Trophoblast cell (in vitro differentiated cells and primary cell): ENCODE measurements at regions not wholly inside any gene's neighbourhood (a gene's known extent, or its start where the extent isn't known, plus 50 kb on each side); places are given as distances from the start of the nearest gene placed in this dataset.

Experiments used
- DNase-seq, 2 donors: peaks; one replicate each; pipeline ENCODE4 v3.0.0-alpha.2; 2016
- H2AFZ ChIP-seq: 2 replicates; pipeline ENCODE4 v1.6.1; 2013; ENCODE audit warnings: low read length, moderate library complexity, mild to moderate bottlenecking; ENCODE audit not compliant: insufficient read depth, poor library complexity
- H2AK5ac ChIP-seq: 2 replicates; pipeline ENCODE4 v1.6.1; 2013; ENCODE audit warnings: mild to moderate bottlenecking, low read length
- H2BK120ac ChIP-seq: 2 replicates; pipeline ENCODE4 v1.6.1; 2013; ENCODE audit warnings: low read length, mild to moderate bottlenecking, moderate library complexity; ENCODE audit not compliant: insufficient read depth, poor library complexity
- H2BK12ac ChIP-seq: 2 replicates; pipeline ENCODE4 v1.6.1; 2013; ENCODE audit warnings: mild to moderate bottlenecking, low read length, moderate library complexity
- H2BK5ac ChIP-seq: 2 replicates; pipeline ENCODE4 v1.6.1; 2013; ENCODE audit warnings: low read length, low read depth, moderate library complexity, mild to moderate bottlenecking; ENCODE audit not compliant: poor library complexity
- H3K14ac ChIP-seq: 2 replicates; pipeline ENCODE4 v1.6.1; 2013; ENCODE audit warnings: mild to moderate bottlenecking, low read length
- H3K18ac ChIP-seq: 2 replicates; pipeline ENCODE4 v1.6.1; 2013; ENCODE audit warnings: mild to moderate bottlenecking, low read length
- H3K23ac ChIP-seq: 2 replicates; pipeline ENCODE4 v1.6.1; 2013; ENCODE audit warnings: low read length
- H3K27ac ChIP-seq: 2 replicates; pipeline ENCODE4 v1.5.1; 2013; ENCODE audit warnings: low read depth, mild to moderate bottlenecking, inconsistent platforms, low read length, moderate library complexity
- H3K27me3 ChIP-seq: 2 replicates; pipeline ENCODE4 v1.6.1; 2013; ENCODE audit warnings: inconsistent platforms, mild to moderate bottlenecking, low read length, moderate library complexity; ENCODE audit not compliant: insufficient read depth
- H3K36me3 ChIP-seq, 2 experiments: 1 replicate in 1 of 2; 2 replicates in 1 of 2; pipeline ENCODE4 v1.6.1; 2013; ENCODE audit warnings: low read length in 2 of 2, mild to moderate bottlenecking in 2 of 2, moderate library complexity in 1 of 2; ENCODE audit not compliant: insufficient read depth in 2 of 2, control insufficient read depth in 1 of 2
- H3K4ac ChIP-seq: 2 replicates; pipeline ENCODE4 v1.6.1; 2013; ENCODE audit warnings: low read depth, mild to moderate bottlenecking, low read length, moderate library complexity
- H3K4me1 ChIP-seq, 2 experiments: 1 replicate in 1 of 2; 2 replicates in 1 of 2; pipeline ENCODE4 v1.6.1; 2013; ENCODE audit warnings: low read length in 2 of 2, mild to moderate bottlenecking in 2 of 2, moderate library complexity in 1 of 2; ENCODE audit not compliant: insufficient read depth in 2 of 2, control insufficient read depth in 1 of 2
- H3K4me2 ChIP-seq: 2 replicates; pipeline ENCODE4 v1.6.1; 2013; ENCODE audit warnings: inconsistent platforms, mild to moderate bottlenecking, low read length, moderate library complexity
- H3K4me3 ChIP-seq: 2 replicates; pipeline ENCODE4 v1.5.1; 2013; ENCODE audit warnings: mild to moderate bottlenecking, low read depth, low read length, inconsistent platforms
- H3K79me1 ChIP-seq: one replicate; pipeline ENCODE4 v1.6.1; 2013; ENCODE audit warnings: low read length
- H3K79me2 ChIP-seq: 2 replicates; pipeline ENCODE4 v1.6.1; 2013; ENCODE audit warnings: low read length, mild to moderate bottlenecking; ENCODE audit not compliant: control insufficient read depth, insufficient read depth, poor library complexity
- H3K9ac ChIP-seq: 2 replicates; pipeline ENCODE4 v1.6.1; 2013; ENCODE audit warnings: mild to moderate bottlenecking, low read length
- H3K9me3 ChIP-seq: 2 replicates; pipeline ENCODE4 v1.6.1; 2013; ENCODE audit warnings: low read depth, mild to moderate bottlenecking, control low read depth, inconsistent platforms, low read length; ENCODE audit not compliant: insufficient read depth
- H4K12ac ChIP-seq: 2 replicates; pipeline ENCODE4 v1.6.1; 2013; ENCODE audit warnings: low read depth, mild to moderate bottlenecking, low read length, moderate library complexity
- H4K8ac ChIP-seq: 2 replicates; pipeline ENCODE4 v1.6.1; 2013; ENCODE audit warnings: low read depth, mild to moderate bottlenecking, low read length, moderate library complexity
- H4K91ac ChIP-seq: one replicate; pipeline ENCODE4 v1.6.1; 2013; ENCODE audit warnings: low read depth, mild to moderate bottlenecking, low read length, moderate library complexity
- WGBS: extraction: QIAGEN DNeasy Blood & Tissue Kit; methylation state at CpG from one replicate; pipeline ENCODE4 v1.1.7; 2013; ENCODE audit warnings: missing lambda C conversion rate; ENCODE audit not compliant: insufficient read length, insufficient coverage; ENCODE audit errors: extremely low coverage; 5-methylcytosine and 5-hydroxymethylcytosine counted together

- WGBS, result no CpG with 5 or more reads among the region's 4 CpGs
These were observed 309.6 kb upstream of the ESRRG start for GRCh38 chr1:217032715-217033367.

GRCh38 chr1:217029281-217030157 is 306.3 kb upstream of the ESRRG start:
- H4K8ac ChIP-seq, result no peak overlapping the region
- H3K4ac ChIP-seq, result no peak overlapping the region
- no peak overlapping the region for H4K12ac ChIP-seq
- H3K36me3 ChIP-seq, result no peaks in the 10 kb centered on the region
- no peak overlapping the region for H2AK5ac ChIP-seq
- no peak overlapping the region for H3K4me3 ChIP-seq
- H2BK120ac ChIP-seq, result no peak overlapping the region
- H3K4me2 ChIP-seq, result no peak overlapping the region
- H3K4me1 ChIP-seq, result no peaks in the 10 kb centered on the region
- no peak overlapping the region for H2BK12ac ChIP-seq
- peak; percentile 39 to 64 for DNase-seq
- H3K14ac ChIP-seq, result no peak overlapping the region
- no peaks in the 10 kb centered on the region for H3K79me1 ChIP-seq
- no peak overlapping the region for H3K9ac ChIP-seq
- H2BK5ac ChIP-seq, result no peak overlapping the region
- no peaks in the 10 kb centered on the region for H3K79me2 ChIP-seq
- no peaks in the 10 kb centered on the region for H3K9me3 ChIP-seq
- WGBS, result no CpG with 5 or more reads among the region's 13 CpGs
- H3K18ac ChIP-seq, result no peak overlapping the region
- H3K23ac ChIP-seq, result no peak overlapping the region
- no peak overlapping the region for H3K27ac ChIP-seq
- no peak overlapping the region for H4K91ac ChIP-seq
- no peak overlapping the region for H2AFZ ChIP-seq
- no peaks in the 10 kb centered on the region for H3K27me3 ChIP-seq

More at GRCh38 chr1:217032715-217033367, 309.6 kb upstream of the ESRRG start:
- H2AFZ ChIP-seq, result no peak overlapping the region
- no peaks in the 10 kb centered on the region for H3K9me3 ChIP-seq
- no peak overlapping the region for H3K27ac ChIP-seq
- no peak overlapping the region for H2AK5ac ChIP-seq
- DNase-seq, result no peak
- H4K91ac ChIP-seq, result no peak overlapping the region
- no peak overlapping the region for H3K14ac ChIP-seq
- H3K23ac ChIP-seq, result no peak overlapping the region
- no peaks in the 10 kb centered on the region for H3K79me1 ChIP-seq
- H2BK12ac ChIP-seq, result no peak overlapping the region
- no peaks in the 10 kb centered on the region for H3K36me3 ChIP-seq
- H2BK120ac ChIP-seq, result no peak overlapping the region
- H4K12ac ChIP-seq, result no peak overlapping the region
- no peaks in the 10 kb centered on the region for H3K4me1 ChIP-seq
- no peak overlapping the region for H3K4me3 ChIP-seq
- no peak overlapping the region for H2BK5ac ChIP-seq
- H3K18ac ChIP-seq, result no peak overlapping the region
- no peak overlapping the region for H3K4me2 ChIP-seq
- H3K79me2 ChIP-seq, result no peaks in the 10 kb centered on the region
- H4K8ac ChIP-seq, result no peak overlapping the region
- H3K9ac ChIP-seq, result no peak overlapping the region
- no peaks in the 10 kb centered on the region for H3K27me3 ChIP-seq
- H3K4ac ChIP-seq, result no peak overlapping the region

GRCh38 chr1:217027403-217028080 is 304.3 kb upstream of the ESRRG start:
- H4K91ac ChIP-seq, result no peak overlapping the region
- H3K18ac ChIP-seq, result no peak overlapping the region
- WGBS, result no CpG with 5 or more reads among the region's 4 CpGs
- H3K9me3 ChIP-seq, result no peaks in the 10 kb centered on the region
- H3K27me3 ChIP-seq, result no peaks in the 10 kb centered on the region
- no peaks in the 10 kb centered on the region for H3K79me1 ChIP-seq
- H4K8ac ChIP-seq, result no peak overlapping the region
- no peak overlapping the region for H3K9ac ChIP-seq
- no peak for DNase-seq
- H2BK12ac ChIP-seq, result no peak overlapping the region
- H3K79me2 ChIP-seq, result no peaks in the 10 kb centered on the region
- no peaks in the 10 kb centered on the region for H3K4me1 ChIP-seq
- H3K36me3 ChIP-seq, result no peaks in the 10 kb centered on the region
- H2AFZ ChIP-seq, result no peak overlapping the region
- no peak overlapping the region for H3K4me2 ChIP-seq
- H2BK5ac ChIP-seq, result no peak overlapping the region
- H4K12ac ChIP-seq, result no peak overlapping the region
- no peak overlapping the region for H2AK5ac ChIP-seq
- H3K14ac ChIP-seq, result no peak overlapping the region
- H3K4me3 ChIP-seq, result no peak overlapping the region
- no peak overlapping the region for H3K27ac ChIP-seq
- H2BK120ac ChIP-seq, result no peak overlapping the region
- no peak overlapping the region for H3K23ac ChIP-seq
- H3K4ac ChIP-seq, result no peak overlapping the region

- no peak overlapping the region for H3K18ac ChIP-seq
- no peak overlapping the region for H3K27ac ChIP-seq
- H2BK5ac ChIP-seq, result no peak overlapping the region
- no peak overlapping the region for H3K4me3 ChIP-seq
- H2BK12ac ChIP-seq, result no peak overlapping the region
- no peak overlapping the region for H3K23ac ChIP-seq
- no peaks in the 10 kb centered on the region for H3K9me3 ChIP-seq
- H3K4ac ChIP-seq, result no peak overlapping the region
- no peaks in the 10 kb centered on the region for H3K79me2 ChIP-seq
- H3K4me1 ChIP-seq, result no peaks in the 10 kb centered on the region
- no peaks in the 10 kb centered on the region for H3K79me1 ChIP-seq
- DNase-seq, result no peak
- H3K9ac ChIP-seq, result no peak overlapping the region
- no CpG with 5 or more reads among the region's 2 CpGs for WGBS
- no peaks in the 10 kb centered on the region for H3K27me3 ChIP-seq
- no peak overlapping the region for H2AK5ac ChIP-seq
- no peak overlapping the region for H2AFZ ChIP-seq
- H2BK120ac ChIP-seq, result no peak overlapping the region
- H3K4me2 ChIP-seq, result no peak overlapping the region
- no peaks in the 10 kb centered on the region for H3K36me3 ChIP-seq
- no peak overlapping the region for H4K8ac ChIP-seq
- H4K91ac ChIP-seq, result no peak overlapping the region
- H4K12ac ChIP-seq, result no peak overlapping the region
- H3K14ac ChIP-seq, result no peak overlapping the region
These were observed 303.3 kb upstream of the ESRRG start for GRCh38 chr1:217026531-217026930.
